Naive B cell (primary cell): ENCODE measurements at regions not wholly inside any gene's neighbourhood (a gene's known extent, or its start where the extent isn't known, plus 50 kb on each side); places are given as distances from the start of the nearest gene placed in this dataset.
A peak's percentile ranks its signal among the peaks of the same experiment; 100 is the strongest.

Experiments
- ATAC-seq, 2 donors: fragments of 150-1000 bp; cut with Tn5 transposase; 2 replicates each; pipeline ENCODE4 v1.10.0; 2021; ENCODE audit warnings: low read depth in 2 of 2, mild to moderate bottlenecking in 2 of 2, moderate library complexity in 2 of 2
- DNase-seq: peaks from one replicate; pipeline ENCODE4 v3.0.0; 2022
- H3K27ac Mint-ChIP-seq, 6 donors: one replicate each; pipeline ENCODE4 v1.8.0; 2020 to 2022; ENCODE audit warnings: mild to moderate bottlenecking in 6 of 6, mixed read lengths in 6 of 6, moderate library complexity in 5 of 6, inconsistent platforms in 2 of 6
- H3K27me3 Mint-ChIP-seq, 3 donors: one replicate each; pipeline ENCODE4 v1.8.0; 2021 to 2022; ENCODE audit warnings: mixed read lengths in 3 of 3, mild to moderate bottlenecking in 1 of 3
- H3K36me3 Mint-ChIP-seq, 2 donors: one replicate each; pipeline ENCODE4 v1.8.0; 2020 to 2022; ENCODE audit warnings: mixed read lengths in 2 of 2, inconsistent platforms in 1 of 2, mild to moderate bottlenecking in 1 of 2
- H3K4me1 Mint-ChIP-seq, 3 donors: one replicate each; pipeline ENCODE4 v1.8.0; 2020 to 2022; ENCODE audit warnings: mixed read lengths in 3 of 3, inconsistent platforms in 1 of 3, mild to moderate bottlenecking in 1 of 3, moderate library complexity in 1 of 3
- H3K4me3 Mint-ChIP-seq, 8 donors: one replicate each; pipeline ENCODE4 v1.8.0; 2020 to 2022; ENCODE audit warnings: mild to moderate bottlenecking in 8 of 8, mixed read lengths in 8 of 8, moderate library complexity in 8 of 8, inconsistent platforms in 2 of 8
- H3K9me3 Mint-ChIP-seq, 7 donors: one replicate each; pipeline ENCODE4 v1.8.0; 2020 to 2022; ENCODE audit warnings: mixed read lengths in 7 of 7, mild to moderate bottlenecking in 5 of 7, inconsistent platforms in 2 of 7, moderate library complexity in 1 of 7

GRCh38 chr6:30799210-30799609 is 54.9 kb upstream of the IER3 start:
- DNase-seq = no peak
- peaks cover 0 to under 1% (median 0%) of the 10 kb centered on the region in 7 donors for H3K9me3 Mint-ChIP-seq
- no peak overlapping the region for H3K27ac Mint-ChIP-seq
- peaks cover 3 to 13% (median 4%) of the 10 kb centered on the region in 3 donors for H3K4me1 Mint-ChIP-seq
- no peak for ATAC-seq
- peaks cover 0 to 16% (median 5%) of the 10 kb centered on the region in 3 donors for H3K27me3 Mint-ChIP-seq
- H3K36me3 Mint-ChIP-seq = no peaks in the 10 kb centered on the region
- H3K4me3 Mint-ChIP-seq = no peak overlapping the region

- Mint-ChIP-seq H3K4me1 (peaks cover 10 to 20% (median 11%) of the 10 kb centered on the region in 3 donors), H3K27ac (no peak overlapping the region), H3K36me3 (no peaks in the 10 kb centered on the region), H3K4me3 (no peak overlapping the region), H3K27me3 (peaks cover 0 to 16% (median 5%) of the 10 kb centered on the region in 3 donors), H3K9me3 (no peaks in the 10 kb centered on the region)
- DNase-seq (no peak), ATAC-seq (no peak)
These were observed 54.1 kb upstream of the IER3 start for GRCh38 chr6:30798494-30798893.

- Mint-ChIP-seq H3K9me3 (no peaks in the 10 kb centered on the region), H3K27me3 (peaks cover 0 to 11% (median 3%) of the 10 kb centered on the region in 3 donors), H3K4me3 (peak overlapping the region in 1 of 8 donors; percentile 45), H3K4me1 (peaks cover 11 to 26% (median 13%) of the 10 kb centered on the region in 3 donors), H3K36me3 (no peaks in the 10 kb centered on the region), H3K27ac (peak overlapping the region in 3 of 6 donors; percentile 67 to 90 (median 69))
- DNase-seq (no peak), ATAC-seq (no peak)
These were observed 51.4 kb upstream of the IER3 start for GRCh38 chr6:30795549-30796293.
